ENCODE measurements at regions not wholly inside any gene's neighbourhood (a gene's known extent, or its start where the extent isn't known, plus 50 kb on each side); places are given as distances from the start of the nearest gene placed in this dataset.

DNA sequence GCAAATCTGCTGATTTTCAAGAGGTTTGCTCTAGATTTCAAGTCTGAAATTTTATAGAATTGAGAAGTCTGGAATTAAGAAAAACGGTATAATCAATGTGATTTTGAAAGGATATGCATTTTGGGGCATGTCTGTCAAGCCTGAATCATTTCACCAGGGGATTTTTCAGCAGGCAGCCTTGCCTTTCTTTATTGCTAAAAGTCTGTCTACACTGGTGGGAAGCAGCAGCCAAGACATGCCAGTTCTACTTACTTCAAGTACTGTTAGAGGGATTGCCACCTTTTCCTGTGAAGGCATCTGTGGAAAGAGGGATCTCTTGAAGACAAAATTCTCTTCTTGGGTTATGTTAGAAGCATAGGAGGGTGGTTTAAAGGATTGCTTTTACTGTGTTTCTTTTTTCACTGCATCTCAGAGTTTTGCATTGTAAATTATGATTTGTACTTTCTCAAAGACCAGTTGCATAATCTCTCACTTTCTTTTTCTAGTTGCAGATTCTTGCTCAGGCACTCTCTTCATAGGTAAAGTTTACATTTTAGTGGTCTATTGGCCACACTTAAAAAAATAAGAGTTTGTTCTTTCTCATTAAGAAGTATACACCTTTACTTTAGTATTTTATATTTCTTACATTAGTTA lies 837.0 kb downstream of the GALC start:
- Mint-ChIP-seq H3K36me3 (ENCODE audit: insufficient read depth, unreplicated experiment) (no peaks in the 10 kb centered on the region), H3K27me3 (ENCODE audit: unreplicated experiment) (no peaks in the 10 kb centered on the region), H3K9me3 (ENCODE audit: low read depth, unreplicated experiment) (peaks cover 2% of the 10 kb centered on the region), H3K27ac (ENCODE audit: unreplicated experiment) (no peak overlapping the region), H3K4me3 (ENCODE audit: low read depth, unreplicated experiment) (no peak overlapping the region), H3K4me1 (ENCODE audit: low read depth, unreplicated experiment) (no peaks in the 10 kb centered on the region)
- intact Hi-C loops (cut with micrococcal nuclease; ENCODE audit: unreplicated experiment) = no loop called here
- no TSS peak for BruUV-seq (replicated peaks)
- TF ChIP-seq, protein P1, sequence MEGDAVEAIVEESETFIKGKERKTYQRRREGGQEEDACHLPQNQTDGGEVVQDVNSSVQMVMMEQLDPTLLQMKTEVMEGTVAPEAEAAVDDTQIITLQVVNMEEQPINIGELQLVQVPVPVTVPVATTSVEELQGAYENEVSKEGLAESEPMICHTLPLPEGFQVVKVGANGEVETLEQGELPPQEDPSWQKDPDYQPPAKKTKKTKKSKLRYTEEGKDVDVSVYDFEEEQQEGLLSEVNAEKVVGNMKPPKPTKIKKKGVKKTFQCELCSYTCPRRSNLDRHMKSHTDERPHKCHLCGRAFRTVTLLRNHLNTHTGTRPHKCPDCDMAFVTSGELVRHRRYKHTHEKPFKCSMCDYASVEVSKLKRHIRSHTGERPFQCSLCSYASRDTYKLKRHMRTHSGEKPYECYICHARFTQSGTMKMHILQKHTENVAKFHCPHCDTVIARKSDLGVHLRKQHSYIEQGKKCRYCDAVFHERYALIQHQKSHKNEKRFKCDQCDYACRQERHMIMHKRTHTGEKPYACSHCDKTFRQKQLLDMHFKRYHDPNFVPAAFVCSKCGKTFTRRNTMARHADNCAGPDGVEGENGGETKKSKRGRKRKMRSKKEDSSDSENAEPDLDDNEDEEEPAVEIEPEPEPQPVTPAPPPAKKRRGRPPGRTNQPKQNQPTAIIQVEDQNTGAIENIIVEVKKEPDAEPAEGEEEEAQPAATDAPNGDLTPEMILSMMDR (IDR thresholded peaks at IDR 0.05; ENCODE audit: unreplicated experiment) = no peak
- DNase-seq = no peak
- CTCF ChIA-PET = no interaction called here

- no TSS peak for BruUV-seq (replicated peaks)
- no peak overlapping the region for H3K4me3 Mint-ChIP-seq (ENCODE audit: low read depth, unreplicated experiment)
- no peaks in the 10 kb centered on the region for H3K36me3 Mint-ChIP-seq (ENCODE audit: insufficient read depth, unreplicated experiment)
- intact Hi-C loops (cut with micrococcal nuclease; ENCODE audit: unreplicated experiment) = no loop called here
- TF ChIP-seq, protein P1 (IDR thresholded peaks at IDR 0.05; ENCODE audit: unreplicated experiment) = no peak
- H3K9me3 Mint-ChIP-seq (ENCODE audit: low read depth, unreplicated experiment) = peaks cover 2% of the 10 kb centered on the region
- DNase-seq = no peak
- CTCF ChIA-PET = no interaction called here
- H3K27ac Mint-ChIP-seq (ENCODE audit: unreplicated experiment) = no peak overlapping the region
- no peaks in the 10 kb centered on the region for H3K4me1 Mint-ChIP-seq (ENCODE audit: low read depth, unreplicated experiment)
- H3K27me3 Mint-ChIP-seq (ENCODE audit: unreplicated experiment) = no peaks in the 10 kb centered on the region
These were observed 839.1 kb downstream of the GALC start for GRCh38 chr14:87153901-87154300.

DNA sequence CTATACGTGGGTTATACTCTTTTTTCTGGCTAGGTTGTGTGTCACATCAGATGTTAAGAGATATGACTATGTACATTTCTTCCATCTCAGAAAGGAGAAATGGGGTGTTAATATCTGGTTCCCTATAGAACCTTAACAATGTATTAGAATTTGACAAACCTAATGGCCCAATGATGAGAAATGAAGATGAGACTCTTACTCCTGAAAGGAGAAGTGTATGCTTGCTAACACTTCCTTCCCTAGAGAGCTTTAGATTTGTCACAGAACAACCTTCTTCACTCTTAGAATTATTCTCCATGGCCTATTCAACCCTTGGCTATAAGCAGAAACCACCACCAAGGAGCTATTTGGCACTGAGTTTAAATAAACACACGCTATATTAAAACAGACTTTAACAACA lies 839.6 kb downstream of the GALC start:
- no TSS peak for BruUV-seq (replicated peaks)
- H3K4me1 Mint-ChIP-seq (ENCODE audit: low read depth, unreplicated experiment) = no peaks in the 10 kb centered on the region
- TF ChIP-seq, protein P1 (IDR thresholded peaks at IDR 0.05; ENCODE audit: unreplicated experiment) = no peak
- CTCF ChIA-PET = no interaction called here
- no peaks in the 10 kb centered on the region for H3K27me3 Mint-ChIP-seq (ENCODE audit: unreplicated experiment)
- no peak for DNase-seq
- H3K4me3 Mint-ChIP-seq (ENCODE audit: low read depth, unreplicated experiment) = no peak overlapping the region
- H3K36me3 Mint-ChIP-seq (ENCODE audit: insufficient read depth, unreplicated experiment) = no peaks in the 10 kb centered on the region
- H3K9me3 Mint-ChIP-seq (ENCODE audit: low read depth, unreplicated experiment) = peaks cover 2% of the 10 kb centered on the region
- intact Hi-C loops (cut with micrococcal nuclease; ENCODE audit: unreplicated experiment) = no loop called here
- H3K27ac Mint-ChIP-seq (ENCODE audit: unreplicated experiment) = no peak overlapping the region

- Mint-ChIP-seq H3K27ac (ENCODE audit: unreplicated experiment) (no peak overlapping the region), H3K36me3 (ENCODE audit: insufficient read depth, unreplicated experiment) (no peaks in the 10 kb centered on the region), H3K4me1 (ENCODE audit: low read depth, unreplicated experiment) (no peaks in the 10 kb centered on the region), H3K4me3 (ENCODE audit: low read depth, unreplicated experiment) (no peak overlapping the region), H3K9me3 (ENCODE audit: low read depth, unreplicated experiment) (no peaks in the 10 kb centered on the region), H3K27me3 (ENCODE audit: unreplicated experiment) (no peaks in the 10 kb centered on the region)
- no TSS peak for BruUV-seq (replicated peaks)
- TF ChIP-seq, protein P1 (IDR thresholded peaks at IDR 0.05; ENCODE audit: unreplicated experiment) = no peak
- CTCF ChIA-PET = no interaction called here
- DNase-seq = no peak
- intact Hi-C loops (cut with micrococcal nuclease; ENCODE audit: unreplicated experiment) = no loop called here
These were observed 840.3 kb downstream of the GALC start for GRCh38 chr14:87152693-87153092.

All from Calu3 (cell line).